CD4-positive, alpha-beta T cell (primary cell): ENCODE measurements at regions not wholly inside any gene's neighbourhood (a gene's known extent, or its start where the extent isn't known, plus 50 kb on each side); places are given as distances from the start of the nearest gene placed in this dataset.

Experiments used
- ATAC-seq: fragments of 200-7000 bp; cut with Tn5 transposase; one replicate; pipeline ENCODE4 v1.10.0; 2022; ENCODE audit warnings: mild to moderate bottlenecking; ENCODE audit not compliant: poor library complexity
- CTCF ChIA-PET: fragments of 350-600 bp; sonication (Branson Sonifier 250); formaldehyde crosslinking; loops from one replicate; lab custom pipeline; 2021; ENCODE audit warnings: antibody characterized with exemption, inconsistent platforms; lab: Charles Lee
- POLR2A ChIA-PET: fragments of 350-600 bp; sonication (Branson Sonifier 250); formaldehyde crosslinking; loops from one replicate; lab custom pipeline; 2021; ENCODE audit warnings: antibody characterized with exemption, inconsistent platforms; lab: Charles Lee
- DNase-seq, 14 experiments: peaks; one replicate each; pipeline ENCODE4 v3.0.0-alpha.2; 2013 to 2020; ENCODE audit warnings: mixed read lengths in 2 of 14
- H3K27ac ChIP-seq, 2 donors: one replicate each; pipeline versions ENCODE4 v1.5.1 to v1.7.0; 2013; ENCODE audit warnings: low read length in 2 of 2, low read depth in 1 of 2, mild to moderate bottlenecking in 1 of 2
- H3K27me3 ChIP-seq, 2 experiments: 1 replicate in 1 of 2; 2 replicates in 1 of 2; pipeline versions ENCODE4 v1.6.1 to v1.7.0; 2013; ENCODE audit warnings: low read length in 2 of 2, control low read depth in 1 of 2, mild to moderate bottlenecking in 1 of 2, moderate library complexity in 1 of 2; ENCODE audit not compliant: insufficient read depth in 2 of 2, control insufficient read depth in 1 of 2
- H3K36me3 ChIP-seq: one replicate; pipeline ENCODE4 v1.6.1; 2013; ENCODE audit warnings: low read length, control low read depth; ENCODE audit not compliant: insufficient read depth
- H3K4me1 ChIP-seq: one replicate; pipeline ENCODE4 v1.6.1; 2013; ENCODE audit warnings: low read length, control low read depth; ENCODE audit not compliant: insufficient read depth
- H3K4me3 ChIP-seq: one replicate; pipeline ENCODE4 v1.5.1; 2013; ENCODE audit warnings: mild to moderate bottlenecking, low read length, moderate library complexity
- H3K9me3 ChIP-seq, 2 experiments: 1 replicate in 1 of 2; 2 replicates in 1 of 2; pipeline versions ENCODE4 v1.6.1 to v1.7.0; 2013; ENCODE audit warnings: low read length in 2 of 2, mild to moderate bottlenecking in 2 of 2, control low read depth in 1 of 2, moderate library complexity in 1 of 2; ENCODE audit not compliant: control insufficient read depth in 1 of 2, insufficient read depth in 1 of 2
- H3K27ac Mint-ChIP-seq: one replicate; pipeline ENCODE4 v1.8.0; 2020; ENCODE audit warnings: mixed read lengths
- H3K27me3 Mint-ChIP-seq: one replicate; pipeline ENCODE4 v1.8.0; 2021; ENCODE audit warnings: mixed read lengths
- H3K36me3 Mint-ChIP-seq: one replicate; pipeline ENCODE4 v1.8.0; 2021; ENCODE audit warnings: low read depth, mixed read lengths
- H3K4me1 Mint-ChIP-seq: one replicate; pipeline ENCODE4 v1.8.0; 2021; ENCODE audit warnings: low read depth, mixed read lengths
- H3K4me3 Mint-ChIP-seq: one replicate; pipeline ENCODE4 v1.8.0; 2020; ENCODE audit warnings: mild to moderate bottlenecking, mixed read lengths
- H3K9me3 Mint-ChIP-seq: one replicate; pipeline ENCODE4 v1.8.0; 2020; ENCODE audit warnings: mixed read lengths
- intact Hi-C, 2 experiments: fragments of 100-400 bp; cut with DNase I in 1 of 2; cut with micrococcal nuclease in 1 of 2; formaldehyde crosslinking; loops; one replicate each; pipeline versions ENCODE4 v1.15.1 to v1.9.0; 2023 to 2025; cut with DNase I, micrococcal nuclease
- TF ChIP-seq, protein P1 (sequence below): fragments of 200-600 bp; IDR thresholded peaks from one replicate; pipeline ENCODE4 v1.8.0; 2022; ENCODE audit warnings: antibody characterized with exemption, mild to moderate bottlenecking

- Histone ChIP-seq H3K9me3 (peaks cover 0 to 5% of the 10 kb centered on the region in 2 experiments), H3K27ac (no peak overlapping the region), H3K4me3 (no peak overlapping the region), H3K4me1 (no peaks in the 10 kb centered on the region), H3K27me3 (no peaks in the 10 kb centered on the region), H3K36me3 (no peaks in the 10 kb centered on the region)
- POLR2A ChIA-PET, result no interaction called here
- no peaks in the 10 kb centered on the region for H3K36me3 Mint-ChIP-seq
- CTCF ChIA-PET, result no interaction called here
- no peaks in the 10 kb centered on the region for H3K4me1 Mint-ChIP-seq
- H3K27me3 Mint-ChIP-seq, result no peaks in the 10 kb centered on the region
- TF ChIP-seq, protein P1, sequence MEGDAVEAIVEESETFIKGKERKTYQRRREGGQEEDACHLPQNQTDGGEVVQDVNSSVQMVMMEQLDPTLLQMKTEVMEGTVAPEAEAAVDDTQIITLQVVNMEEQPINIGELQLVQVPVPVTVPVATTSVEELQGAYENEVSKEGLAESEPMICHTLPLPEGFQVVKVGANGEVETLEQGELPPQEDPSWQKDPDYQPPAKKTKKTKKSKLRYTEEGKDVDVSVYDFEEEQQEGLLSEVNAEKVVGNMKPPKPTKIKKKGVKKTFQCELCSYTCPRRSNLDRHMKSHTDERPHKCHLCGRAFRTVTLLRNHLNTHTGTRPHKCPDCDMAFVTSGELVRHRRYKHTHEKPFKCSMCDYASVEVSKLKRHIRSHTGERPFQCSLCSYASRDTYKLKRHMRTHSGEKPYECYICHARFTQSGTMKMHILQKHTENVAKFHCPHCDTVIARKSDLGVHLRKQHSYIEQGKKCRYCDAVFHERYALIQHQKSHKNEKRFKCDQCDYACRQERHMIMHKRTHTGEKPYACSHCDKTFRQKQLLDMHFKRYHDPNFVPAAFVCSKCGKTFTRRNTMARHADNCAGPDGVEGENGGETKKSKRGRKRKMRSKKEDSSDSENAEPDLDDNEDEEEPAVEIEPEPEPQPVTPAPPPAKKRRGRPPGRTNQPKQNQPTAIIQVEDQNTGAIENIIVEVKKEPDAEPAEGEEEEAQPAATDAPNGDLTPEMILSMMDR, result no peak
- no peak for DNase-seq
- H3K27ac Mint-ChIP-seq, result no peak overlapping the region
- no peak for ATAC-seq
- no peak overlapping the region for H3K4me3 Mint-ChIP-seq
- intact Hi-C loops, result no loop called here
- H3K9me3 Mint-ChIP-seq, result peaks cover 10% of the 10 kb centered on the region
These were observed 105.5 kb upstream of the CDH12 start for GRCh38 chr5:22958462-22959262.

- H3K36me3 Mint-ChIP-seq, result no peaks in the 10 kb centered on the region
- H3K36me3 ChIP-seq, result no peaks in the 10 kb centered on the region
- no peaks in the 10 kb centered on the region for H3K27me3 Mint-ChIP-seq
- TF ChIP-seq, protein P1, result no peak
- H3K4me3 ChIP-seq, result no peak overlapping the region
- H3K4me1 Mint-ChIP-seq, result no peaks in the 10 kb centered on the region
- DNase-seq (no peak), ATAC-seq (no peak)
- no peaks in the 10 kb centered on the region for H3K27me3 ChIP-seq
- H3K9me3 Mint-ChIP-seq, result peaks cover 7% of the 10 kb centered on the region
- ChIA-PET POLR2A (no interaction called here), CTCF (no interaction called here)
- intact Hi-C loops, result no loop called here
- H3K4me3 Mint-ChIP-seq, result no peak overlapping the region
- no peaks in the 10 kb centered on the region for H3K4me1 ChIP-seq
- peaks cover 0 to 3% of the 10 kb centered on the region in 2 experiments for H3K9me3 ChIP-seq
- no peak overlapping the region for H3K27ac ChIP-seq
- no peak overlapping the region for H3K27ac Mint-ChIP-seq
These were observed 94.8 kb upstream of the CDH12 start for GRCh38 chr5:22947921-22948320.

- Histone ChIP-seq H3K27ac (no peak overlapping the region), H3K4me1 (no peaks in the 10 kb centered on the region), H3K9me3 (peaks cover 0 to 7% of the 10 kb centered on the region in 2 experiments), H3K27me3 (no peaks in the 10 kb centered on the region), H3K36me3 (no peaks in the 10 kb centered on the region), H3K4me3 (no peak overlapping the region)
- no peaks in the 10 kb centered on the region for H3K27me3 Mint-ChIP-seq
- intact Hi-C loops, result no loop called here
- H3K4me1 Mint-ChIP-seq, result no peaks in the 10 kb centered on the region
- DNase-seq (no peak), ATAC-seq (no peak)
- no peaks in the 10 kb centered on the region for H3K36me3 Mint-ChIP-seq
- peaks cover 7% of the 10 kb centered on the region for H3K9me3 Mint-ChIP-seq
- CTCF ChIA-PET, result no interaction called here
- H3K4me3 Mint-ChIP-seq, result no peak overlapping the region
- POLR2A ChIA-PET, result no interaction called here
- TF ChIP-seq, protein P1, result no peak
- no peak overlapping the region for H3K27ac Mint-ChIP-seq
These were observed 85.2 kb upstream of the CDH12 start for GRCh38 chr5:22938362-22938761.
